GM04504 (cell line): ENCODE measurements at regions not wholly inside any gene's neighbourhood (a gene's known extent, or its start where the extent isn't known, plus 50 kb on each side); places are given as distances from the start of the nearest gene placed in this dataset.
"Not testable (repeated sequence)": the region's sequence is repeated elsewhere in the genome, so short reads cannot be mapped to it uniquely, and the experiment has no call there.

Source experiments
- DNase-seq: peaks from one replicate; pipeline ENCODE4 v3.0.0-alpha.2; 2012; ENCODE audit warnings: low read depth

DNA sequence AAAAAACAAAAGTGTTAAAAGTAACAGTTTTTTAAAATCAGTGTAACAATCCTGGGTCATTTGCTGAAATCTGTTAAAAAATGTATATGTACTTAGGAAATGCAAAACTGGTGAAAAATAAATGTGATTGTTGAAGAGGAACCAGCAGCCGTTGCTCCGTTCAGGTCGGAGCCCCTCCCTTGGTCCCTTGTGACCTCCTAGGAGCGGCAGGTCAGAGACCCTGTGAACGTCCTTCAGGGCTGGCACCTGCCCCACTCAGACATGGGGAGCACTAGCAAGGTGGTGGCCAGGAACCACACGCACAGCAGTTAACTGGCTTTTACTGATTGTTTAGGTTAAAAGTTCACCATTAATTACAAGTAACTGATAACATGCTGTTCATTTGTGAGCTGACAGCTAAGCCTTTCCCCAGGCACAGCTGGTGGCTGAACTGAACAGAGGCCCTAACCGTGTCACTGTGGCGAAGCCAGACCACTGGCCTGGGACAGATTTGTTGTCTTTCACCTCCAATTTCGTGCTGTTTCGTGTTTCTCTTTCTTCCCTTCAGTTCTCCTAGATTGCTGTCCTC is 159.2 kb upstream of the ALKAL2 start:
- DNase-seq = no peak

- no peak for DNase-seq
Observed at GRCh38 chr2:446303-446874, 158.5 kb upstream of the ALKAL2 start.

- no peak for DNase-seq
Observed at GRCh38 chr2:445896-446295, 158.0 kb upstream of the ALKAL2 start.

DNA sequence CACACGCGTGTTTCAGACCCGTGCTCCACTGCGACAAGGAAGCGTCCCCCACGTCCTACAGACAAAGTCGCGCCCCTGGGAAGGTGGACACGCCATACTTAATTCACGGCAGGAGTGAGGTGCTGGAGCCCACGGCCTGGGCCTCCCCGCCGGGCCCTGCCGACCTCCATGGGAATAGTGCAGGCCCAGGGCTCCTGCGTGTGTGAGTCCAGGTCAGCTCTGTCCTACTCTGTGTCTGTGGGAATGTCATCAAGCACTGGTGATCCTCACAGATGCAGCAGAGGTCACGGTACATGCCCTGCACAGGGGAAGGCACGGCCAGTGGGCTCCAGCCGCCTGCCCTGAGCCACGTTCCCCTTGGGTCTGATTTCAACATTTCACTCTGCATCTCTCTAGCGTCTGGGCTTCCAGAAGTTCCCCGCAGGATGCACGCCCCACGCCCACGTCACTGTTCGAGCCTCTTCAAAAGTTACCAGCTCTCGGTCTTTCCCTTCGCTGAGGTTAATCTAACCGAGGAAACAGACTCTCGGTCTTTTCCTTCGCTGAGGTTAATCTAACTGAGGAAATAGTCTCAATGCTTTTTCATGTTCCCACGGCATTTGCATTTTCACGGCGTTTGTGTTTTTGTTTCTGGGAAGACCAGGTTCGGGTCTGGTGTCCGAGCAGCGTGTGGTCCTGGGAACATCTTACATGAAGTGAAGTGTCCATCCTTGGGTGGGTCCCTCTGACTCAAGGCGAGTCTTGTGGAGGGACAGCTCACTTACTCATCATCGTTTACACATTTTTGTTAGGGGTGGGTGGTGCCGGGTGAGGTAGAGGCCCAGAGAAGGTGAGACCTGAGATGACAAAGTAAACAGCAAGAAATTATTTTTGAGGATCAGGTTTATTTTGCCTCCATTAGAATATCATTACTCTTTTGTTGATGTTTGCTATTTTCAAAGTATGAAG is 157.3 kb upstream of the ALKAL2 start:
- no peak for DNase-seq

DNA sequence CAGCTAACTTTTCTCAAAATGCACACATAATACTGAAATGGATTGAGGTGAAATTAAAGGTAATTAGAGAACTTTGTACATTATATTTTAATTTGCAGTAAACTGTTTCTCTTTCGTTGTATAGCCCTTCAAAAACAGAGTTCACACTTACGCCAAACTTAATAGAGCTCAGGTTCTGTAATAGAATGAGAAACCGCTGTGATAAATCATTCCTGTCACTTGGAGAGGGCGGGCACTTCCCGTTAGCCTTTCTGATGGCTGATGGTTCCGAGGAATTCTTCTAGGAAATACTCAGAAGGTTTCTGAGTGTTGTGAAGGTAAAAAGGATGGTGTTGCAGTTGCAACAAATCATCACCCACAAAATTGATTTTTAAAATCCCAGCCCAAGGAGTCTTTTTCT is 155.8 kb upstream of the ALKAL2 start:
- DNase-seq = no peak

DNA sequence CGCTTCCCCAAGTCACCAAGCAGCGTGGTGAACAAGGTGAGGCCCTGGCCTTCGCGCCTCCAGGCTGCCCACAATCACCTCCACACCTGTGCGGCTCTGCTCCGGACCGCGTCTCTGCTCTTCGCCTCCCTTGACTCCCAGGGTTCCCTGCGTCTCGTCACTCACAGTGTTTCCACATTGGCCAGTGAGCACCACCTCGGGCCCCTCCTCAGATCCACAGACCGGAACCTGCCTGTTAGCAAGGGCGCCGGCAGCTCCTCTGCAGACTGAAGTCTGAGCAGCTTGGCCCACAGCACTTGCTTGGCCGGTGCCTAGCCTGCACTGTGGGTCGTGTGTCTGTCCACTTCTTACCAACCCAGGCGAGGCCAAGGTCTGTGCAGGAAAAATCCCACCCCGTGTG is 155.3 kb upstream of the ALKAL2 start:
- no peak for DNase-seq

DNA sequence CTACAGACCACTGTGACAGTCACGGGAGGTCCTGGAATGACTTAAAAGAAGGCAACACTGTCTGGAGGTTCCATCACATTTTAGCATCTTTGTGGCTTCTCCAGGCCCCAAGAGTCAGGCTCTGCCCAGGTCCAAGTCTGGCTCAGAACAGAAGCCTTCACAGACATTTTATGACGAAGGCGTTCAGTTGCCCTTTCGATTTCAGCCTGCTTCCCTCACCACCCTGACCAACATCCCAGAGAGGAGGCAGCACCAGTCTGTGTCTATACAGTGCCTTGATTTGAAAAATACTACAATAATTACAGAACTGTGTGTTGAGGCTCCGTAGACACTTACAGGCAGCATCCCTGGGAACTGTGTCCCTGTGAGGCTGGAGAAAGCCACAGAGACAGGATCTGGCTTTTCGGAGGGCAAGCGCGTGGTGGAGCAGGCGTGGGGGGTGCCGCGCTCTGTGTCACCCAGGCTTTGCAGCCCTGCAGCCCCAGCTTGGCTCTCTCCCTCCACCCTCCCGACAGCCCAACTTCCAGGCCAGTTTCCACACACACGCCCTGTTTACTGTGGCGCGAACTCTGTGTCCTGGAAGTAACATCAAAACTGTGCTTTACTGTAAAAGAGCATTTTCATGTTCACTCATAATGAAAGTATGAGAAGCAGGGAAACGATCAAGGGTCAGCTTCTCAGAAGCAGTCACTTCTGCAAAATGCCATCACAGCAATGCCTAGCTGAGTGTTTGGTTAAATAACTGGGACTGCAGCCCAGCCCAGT is 153.5 kb upstream of the ALKAL2 start:
- no peak for DNase-seq

DNA sequence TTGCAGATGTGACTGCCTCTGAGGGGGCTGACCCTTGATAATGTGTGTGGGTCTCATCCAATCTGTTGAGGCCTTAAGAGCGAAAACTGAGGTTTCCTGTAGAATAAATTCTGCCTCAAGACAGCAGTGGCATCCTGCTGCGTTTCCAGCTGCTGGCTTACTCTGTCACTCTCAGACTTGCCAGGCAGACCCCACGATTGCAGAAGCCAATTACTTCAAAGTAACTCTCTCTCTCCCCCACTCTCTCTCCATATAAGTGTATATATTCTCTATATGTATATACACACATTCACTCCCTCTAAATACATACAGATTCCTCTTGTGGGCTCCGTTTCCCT is 152.5 kb upstream of the ALKAL2 start:
- DNase-seq = no peak

- DNase-seq = no peak
Observed at GRCh38 chr2:439556-440402, 151.9 kb upstream of the ALKAL2 start.

- DNase-seq = no peak
Observed at GRCh38 chr2:439077-439476, 151.2 kb upstream of the ALKAL2 start.

- no peak for DNase-seq
Observed at GRCh38 chr2:437756-438393, 150.0 kb upstream of the ALKAL2 start.

- no peak for DNase-seq
Observed at GRCh38 chr2:437180-437579, 149.3 kb upstream of the ALKAL2 start.

DNA sequence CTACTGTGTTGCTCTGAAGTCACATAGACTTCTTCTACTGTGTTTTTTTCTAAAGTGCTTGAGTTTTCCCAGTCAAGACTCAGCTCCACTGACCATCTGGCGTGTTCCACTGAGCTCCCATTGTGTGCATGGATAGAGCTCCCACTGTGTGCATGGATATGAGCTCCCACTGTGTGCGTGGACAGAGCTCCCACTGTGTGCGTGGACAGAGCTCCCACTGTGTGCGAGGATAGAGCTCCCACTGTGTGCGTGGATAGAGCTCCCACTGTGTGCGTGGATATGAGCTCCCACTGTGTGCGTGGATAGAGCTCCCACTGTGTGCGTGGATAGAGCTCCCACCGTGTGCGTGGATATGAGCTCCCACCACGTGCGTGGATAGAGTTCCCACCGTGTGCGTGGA is 148.3 kb upstream of the ALKAL2 start:
- DNase-seq = no peak

DNA sequence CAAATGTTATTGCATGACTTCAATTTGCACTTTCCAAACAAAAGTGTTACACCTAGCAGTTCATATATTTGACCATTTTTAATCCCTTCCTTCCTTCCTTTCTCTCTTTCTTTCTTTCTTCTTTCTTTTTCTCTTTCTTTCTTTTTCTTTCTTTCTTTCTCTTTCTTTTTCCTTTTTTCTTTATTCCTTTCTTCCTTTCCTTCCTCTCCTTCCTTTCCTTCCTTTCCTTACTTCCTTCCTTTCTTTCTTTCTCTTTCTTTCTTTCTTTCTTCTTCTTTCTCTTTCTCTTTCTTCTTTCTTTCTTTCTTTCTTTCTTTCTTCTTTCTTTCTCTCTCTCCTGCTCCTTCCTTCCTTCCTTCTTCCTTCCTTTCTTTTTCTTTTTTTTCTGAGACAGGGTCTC is 146.7 kb upstream of the ALKAL2 start:
- no peak for DNase-seq

GRCh38 chr2:433216-433615 is 145.3 kb upstream of the ALKAL2 start:
- no peak for DNase-seq

DNA sequence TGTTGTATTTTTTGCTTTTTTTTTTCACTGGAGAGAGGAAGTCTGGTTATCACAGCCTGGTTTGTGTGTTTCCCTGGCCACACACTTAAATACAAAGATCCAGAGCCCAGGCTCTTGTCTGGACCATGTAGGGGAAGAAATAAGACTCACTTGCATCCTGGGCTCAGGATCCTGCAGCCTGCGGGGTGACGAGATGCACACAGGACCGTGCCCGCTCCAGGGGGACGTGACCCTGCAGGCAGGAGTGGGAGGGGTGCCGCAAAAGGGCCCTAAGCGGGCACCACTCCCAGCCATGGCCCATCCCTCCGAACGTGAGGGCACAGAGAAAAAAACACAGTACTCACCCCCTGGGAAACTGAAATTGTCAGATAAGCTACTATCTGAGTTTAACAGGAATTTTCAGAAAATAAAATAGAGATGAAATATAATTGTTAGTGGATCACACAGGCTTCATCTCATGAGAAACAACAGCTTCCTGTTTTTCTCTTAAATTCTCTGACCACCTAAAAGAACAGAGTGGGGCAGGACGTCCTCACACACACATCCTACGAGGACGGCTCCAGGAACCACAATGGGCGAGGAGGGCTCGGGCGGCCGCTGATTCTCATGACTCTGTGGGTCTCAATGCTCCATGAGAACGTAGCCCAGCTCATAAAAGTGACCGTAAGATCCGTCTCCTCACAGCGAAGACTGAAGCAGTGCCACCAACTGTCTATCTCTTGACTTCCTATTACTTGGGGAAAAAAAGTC is 142.6 kb upstream of the ALKAL2 start:
- no peak for DNase-seq

- no peak for DNase-seq
Observed at GRCh38 chr2:429575-430254, 141.8 kb upstream of the ALKAL2 start.

DNA sequence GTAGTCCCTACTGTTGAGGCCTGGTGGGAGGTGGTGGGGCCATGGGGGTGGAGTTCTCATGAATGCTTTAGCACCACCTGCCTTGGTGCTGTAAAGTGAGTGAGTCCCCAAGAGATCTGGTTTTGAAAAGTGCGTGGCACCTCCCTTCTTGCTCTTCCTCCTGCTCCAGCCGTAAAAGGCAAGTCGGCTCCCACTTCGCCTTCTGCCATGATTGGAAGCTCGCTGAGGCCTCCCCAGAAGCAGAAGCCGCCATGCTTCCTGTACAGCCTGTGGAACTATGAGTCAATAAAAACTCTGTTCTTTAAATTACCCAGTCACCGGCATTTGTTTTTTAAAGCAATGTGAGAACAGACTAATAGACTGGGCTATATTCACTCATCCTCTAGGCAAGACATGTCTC is 141.3 kb upstream of the ALKAL2 start:
- no peak for DNase-seq

GRCh38 chr2:428591-428990 is 140.7 kb upstream of the ALKAL2 start:
- DNase-seq = no peak

GRCh38 chr2:426696-427095 is 138.8 kb upstream of the ALKAL2 start:
- DNase-seq = not testable (repeated sequence)
